HG02678 (cell line): ENCODE measurements at regions not wholly inside any gene's neighbourhood (a gene's known extent, or its start where the extent isn't known, plus 50 kb on each side); places are given as distances from the start of the nearest gene placed in this dataset.

Experiments
- ATAC-seq: cut with Tn5 transposase; IDR thresholded peaks from one replicate; pipeline ENCODE4 v1.9.1; 2021; ENCODE audit warnings: mild to moderate bottlenecking, moderate library complexity; ENCODE audit not compliant: unreplicated experiment

- ATAC-seq = no peak
Measured at GRCh38 chr6:105967917-105968602, 118.1 kb upstream of the PRDM1 start.

GRCh38 chr6:105966481-105966880 lies 119.7 kb upstream of the PRDM1 start:
- no peak for ATAC-seq

GRCh38 chr6:105964979-105965760 lies 121.0 kb upstream of the PRDM1 start:
- ATAC-seq = no peak

GRCh38 chr6:105954148-105954547 lies 132.0 kb upstream of the PRDM1 start:
- no peak for ATAC-seq

- no peak for ATAC-seq
Measured at GRCh38 chr6:105952772-105953690, 133.1 kb upstream of the PRDM1 start.

- ATAC-seq = no peak
Measured at GRCh38 chr6:105952326-105952725, 133.8 kb upstream of the PRDM1 start.

- no peak for ATAC-seq
Measured at GRCh38 chr6:105951322-105951721, 134.8 kb upstream of the PRDM1 start.

- no peak for ATAC-seq
Measured at GRCh38 chr6:105949869-105950268, 136.3 kb upstream of the PRDM1 start.

- no peak for ATAC-seq
Measured at GRCh38 chr6:105943514-105943913, 142.6 kb upstream of the PRDM1 start.

- no peak for ATAC-seq
Measured at GRCh38 chr6:105941621-105942412, 144.3 kb upstream of the PRDM1 start.

- ATAC-seq = no peak
Measured at GRCh38 chr6:105940990-105941389, 145.1 kb upstream of the PRDM1 start.

- no peak for ATAC-seq
Measured at GRCh38 chr6:105936972-105937371, 149.2 kb upstream of the PRDM1 start.

GRCh38 chr6:105935416-105935815 lies 150.7 kb upstream of the PRDM1 start:
- no peak for ATAC-seq

- ATAC-seq = no peak
Measured at GRCh38 chr6:105934708-105935107, 151.4 kb upstream of the PRDM1 start.

GRCh38 chr6:105932440-105932839 lies 153.7 kb upstream of the PRDM1 start:
- no peak for ATAC-seq

- no peak for ATAC-seq
Measured at GRCh38 chr6:105929626-105930025, 156.5 kb upstream of the PRDM1 start.

- no peak for ATAC-seq
Measured at GRCh38 chr6:105926318-105926717, 159.8 kb upstream of the PRDM1 start.

GRCh38 chr6:105925706-105926105 lies 160.4 kb upstream of the PRDM1 start:
- ATAC-seq = no peak

GRCh38 chr6:105921781-105922180 lies 164.4 kb upstream of the PRDM1 start:
- ATAC-seq = no peak

GRCh38 chr6:105920071-105920470 lies 166.1 kb upstream of the PRDM1 start:
- no peak for ATAC-seq
